ENCODE measurements at regions not wholly inside any gene's neighbourhood (a gene's known extent, or its start where the extent isn't known, plus 50 kb on each side); places are given as distances from the start of the nearest gene placed in this dataset.

GRCh38 chr18:24840640-24841039, 380.2 kb downstream of the HRH4 start:
- 83% methylated on average over 6 of the region's 6 CpGs for WGBS (ENCODE audit: insufficient coverage)
- Mint-ChIP-seq H3K4me1 (no peaks in the 10 kb centered on the region), H3K9me3 (ENCODE audit: insufficient read depth) (peaks cover 2% of the 10 kb centered on the region), H3K27me3 (peaks cover under 1% of the 10 kb centered on the region), H3K4me3 (no peak overlapping the region), H3K27ac (no peak overlapping the region)
- no peak overlapping the region for H3K4me3 ChIP-seq (ENCODE audit: control extremely low read depth in 1 of 5, extremely low read depth in 1 of 5, insufficient read depth in 1 of 5, low read depth in 2 of 5, low read length in 4 of 5)
- H4K20me1 ChIP-seq (ENCODE audit: control insufficient read depth, insufficient read depth, low read length, poor library complexity, severe bottlenecking) = no peaks in the 10 kb centered on the region
- no peak overlapping the region for H3K9ac ChIP-seq (ENCODE audit: low read length)
- ChIA-PET CTCF (interaction anchor here (0.5 kb wide), 1 partner anchor 569 kb away, joined by 3 read pairs; no protein-coding TSS in a partner anchor), POLR2A (no interaction called here)
- TF ChIP-seq CTCF (IDR thresholded peaks at IDR 0.05) (no peak), EZH2 (IDR thresholded peaks at IDR 0.05; ENCODE audit: borderline replicate concordance, insufficient read depth, low read depth, low read length, poor library complexity, severe bottlenecking) (no peak)
- no peaks in the 10 kb centered on the region for H3K36me3 ChIP-seq (replicated peaks in 1 of 2; ENCODE audit: control extremely low read depth in 1 of 2, control insufficient read depth in 1 of 2, extremely low read depth in 1 of 2, insufficient read depth in 2 of 2, low read length in 1 of 2)
- ATAC-seq (ENCODE audit: low read depth) (no peak), DNase-seq (no peak)
- no peak overlapping the region for H2AFZ ChIP-seq (ENCODE audit: insufficient read depth, low read depth, low read length, poor library complexity, severe bottlenecking)
- H3K27me3 ChIP-seq (replicated peaks in 1 of 4; ENCODE audit: control extremely low read depth in 1 of 4, control insufficient read depth in 3 of 4, insufficient read depth in 4 of 4, low read length in 3 of 4) = no peaks in the 10 kb centered on the region
- intact Hi-C loops (cut with micrococcal nuclease) = no loop called here
- no peaks in the 10 kb centered on the region for H3K9me3 ChIP-seq (ENCODE audit: control extremely low read depth in 1 of 3, control insufficient read depth in 2 of 3, insufficient read depth in 1 of 3, low read length in 2 of 3)
- H3K79me2 ChIP-seq (ENCODE audit: control insufficient read depth, insufficient read depth, low read length) = no peaks in the 10 kb centered on the region
- no peaks in the 10 kb centered on the region for H3K4me1 ChIP-seq (ENCODE audit: control insufficient read depth in 2 of 2, insufficient read depth in 2 of 2, low read length in 2 of 2)
- H3K4me2 ChIP-seq (replicated peaks; ENCODE audit: low read depth, low read length, poor library complexity, severe bottlenecking) = no peak overlapping the region
- no peak overlapping the region for H3K27ac ChIP-seq (ENCODE audit: low read length in 2 of 2)

GRCh38 chr18:24841536-24841935, 381.1 kb downstream of the HRH4 start:
- no peak overlapping the region for H3K4me3 Mint-ChIP-seq
- WGBS (ENCODE audit: insufficient coverage) = 95% methylated on average over 5 of the region's 8 CpGs
- peaks cover 5% of the 10 kb centered on the region for H3K4me1 Mint-ChIP-seq
- ATAC-seq (ENCODE audit: low read depth) (no peak), DNase-seq (no peak)
- TF ChIP-seq CTCF (IDR thresholded peaks at IDR 0.05) (no peak), EZH2 (IDR thresholded peaks at IDR 0.05; ENCODE audit: borderline replicate concordance, insufficient read depth, low read depth, low read length, poor library complexity, severe bottlenecking) (no peak)
- no peaks in the 10 kb centered on the region for H4K20me1 ChIP-seq (ENCODE audit: control insufficient read depth, insufficient read depth, low read length, poor library complexity, severe bottlenecking)
- H3K27me3 Mint-ChIP-seq = no peaks in the 10 kb centered on the region
- CTCF ChIA-PET = no interaction called here
- H3K27me3 ChIP-seq (replicated peaks in 1 of 4; ENCODE audit: control extremely low read depth in 1 of 4, control insufficient read depth in 3 of 4, insufficient read depth in 4 of 4, low read length in 3 of 4) = no peaks in the 10 kb centered on the region
- no peaks in the 10 kb centered on the region for H3K36me3 ChIP-seq (replicated peaks in 1 of 2; ENCODE audit: control extremely low read depth in 1 of 2, control insufficient read depth in 1 of 2, extremely low read depth in 1 of 2, insufficient read depth in 2 of 2, low read length in 1 of 2)
- H3K9ac ChIP-seq (ENCODE audit: low read length) = no peak overlapping the region
- peaks cover 0 to 5% of the 10 kb centered on the region in 2 donors for H3K4me1 ChIP-seq (ENCODE audit: control insufficient read depth in 2 of 2, insufficient read depth in 2 of 2, low read length in 2 of 2)
- H2AFZ ChIP-seq (ENCODE audit: insufficient read depth, low read depth, low read length, poor library complexity, severe bottlenecking) = no peak overlapping the region
- no peaks in the 10 kb centered on the region for H3K9me3 ChIP-seq (ENCODE audit: control extremely low read depth in 1 of 3, control insufficient read depth in 2 of 3, insufficient read depth in 1 of 3, low read length in 2 of 3)
- peaks cover 2% of the 10 kb centered on the region for H3K9me3 Mint-ChIP-seq (ENCODE audit: insufficient read depth)
- H3K27ac Mint-ChIP-seq = no peak overlapping the region
- H3K4me3 ChIP-seq (ENCODE audit: control extremely low read depth in 1 of 5, extremely low read depth in 1 of 5, insufficient read depth in 1 of 5, low read depth in 2 of 5, low read length in 4 of 5) = no peak overlapping the region
- POLR2A ChIA-PET = no interaction called here
- H3K4me2 ChIP-seq (replicated peaks; ENCODE audit: low read depth, low read length, poor library complexity, severe bottlenecking) = no peak overlapping the region
- H3K79me2 ChIP-seq (ENCODE audit: control insufficient read depth, insufficient read depth, low read length) = no peaks in the 10 kb centered on the region
- intact Hi-C loops (cut with micrococcal nuclease) = no loop called here
- no peak overlapping the region for H3K27ac ChIP-seq (ENCODE audit: low read length in 2 of 2)

Data from B cell (primary cell).